GM12864 (cell line): ENCODE measurements at regions not wholly inside any gene's neighbourhood (a gene's known extent, or its start where the extent isn't known, plus 50 kb on each side); places are given as distances from the start of the nearest gene placed in this dataset.

ENCODE experiments used
- DNase-seq: peaks from one replicate; pipeline ENCODE4 v3.0.0-alpha.2; 2011; ENCODE audit warnings: low read depth
- H3K4me3 ChIP-seq: 2 replicates; pipeline ENCODE4 v1.5.1; 2011; ENCODE audit warnings: mild to moderate bottlenecking, low read depth, low read length, control low read depth
- CTCF ChIP-seq: IDR thresholded peaks from 2 replicates; pipeline ENCODE4 v1.5.1; 2011; ENCODE audit warnings: low read depth, mild to moderate bottlenecking, moderate library complexity, low read length, control low read depth, inconsistent platforms; ENCODE audit errors: missing control alignments

- DNase-seq, result no peak
- TF ChIP-seq CTCF, result no peak
- H3K4me3 ChIP-seq, result no peak overlapping the region
These were observed 122.9 kb upstream of the CADM1 start for GRCh38 chr11:115627071-115627470.

- no peak for DNase-seq
- H3K4me3 ChIP-seq, result no peak overlapping the region
- no peak for TF ChIP-seq CTCF
These were observed 122.2 kb upstream of the CADM1 start for GRCh38 chr11:115626414-115626813.

- TF ChIP-seq CTCF, result no peak
- DNase-seq, result no peak
- no peak overlapping the region for H3K4me3 ChIP-seq
These were observed 121.3 kb upstream of the CADM1 start for GRCh38 chr11:115625502-115625901.

GRCh38 chr11:115624065-115624464 lies 119.8 kb upstream of the CADM1 start:
- no peak overlapping the region for H3K4me3 ChIP-seq
- TF ChIP-seq CTCF, result no peak
- DNase-seq, result no peak

- no peak for DNase-seq
- H3K4me3 ChIP-seq, result no peak overlapping the region
These were observed 118.8 kb upstream of the CADM1 start for GRCh38 chr11:115623021-115623451.

GRCh38 chr11:115618428-115618827 lies 114.2 kb upstream of the CADM1 start:
- H3K4me3 ChIP-seq, result no peak overlapping the region
- TF ChIP-seq CTCF, result no peak
- no peak for DNase-seq

More at GRCh38 chr11:115623021-115623451, 118.8 kb upstream of the CADM1 start:
- no peak for TF ChIP-seq CTCF

GRCh38 chr11:115617767-115618166 lies 113.6 kb upstream of the CADM1 start:
- no peak for TF ChIP-seq CTCF
- no peak overlapping the region for H3K4me3 ChIP-seq
- DNase-seq, result no peak
